Panc1 (cell line): ENCODE measurements at regions not wholly inside any gene's neighbourhood (a gene's known extent, or its start where the extent isn't known, plus 50 kb on each side); places are given as distances from the start of the nearest gene placed in this dataset.

Source experiments
- CTCF ChIP-seq: fragments of 450-650 bp; IDR thresholded peaks from 2 replicates; pipeline ENCODE4 v1.5.1; 2017; ENCODE audit warnings: mild to moderate bottlenecking
- POLR2AphosphoS5 ChIP-seq: IDR thresholded peaks from 2 replicates; pipeline ENCODE4 v1.6.1; 2012; ENCODE audit warnings: mild to moderate bottlenecking, low read depth, low read length, moderate library complexity
- REST ChIP-seq, 2 experiments: IDR thresholded peaks; 2 replicates each; pipeline ENCODE4 v1.6.1; 2011 to 2012; ENCODE audit warnings: low read depth in 2 of 2, control low read depth in 1 of 2, low read length in 1 of 2, mild to moderate bottlenecking in 1 of 2, moderate library complexity in 1 of 2; ENCODE audit not compliant: insufficient read depth in 1 of 2
- SIN3A ChIP-seq: IDR thresholded peaks from 2 replicates; pipeline ENCODE4 v1.6.1; 2012; ENCODE audit warnings: low read depth, mild to moderate bottlenecking, low read length, moderate library complexity, borderline replicate concordance; ENCODE audit not compliant: insufficient read depth

- no peak for TF ChIP-seq CTCF
- TF ChIP-seq POLR2AphosphoS5, result no peak
- TF ChIP-seq REST (IDR thresholded peaks at IDR 0.05; ENCODE audit: insufficient read depth in 1 of 2, low read depth in 2 of 2, low read length in 1 of 2), result no peak
- TF ChIP-seq SIN3A, result no peak
Measured at GRCh38 chr7:17014686-17015085, 132.9 kb upstream of the AGR3 start.
